HG03066 (cell line): ENCODE measurements at regions not wholly inside any gene's neighbourhood (a gene's known extent, or its start where the extent isn't known, plus 50 kb on each side); places are given as distances from the start of the nearest gene placed in this dataset.
A peak's percentile ranks its signal among the peaks of the same experiment; 100 is the strongest.

Source experiments
- ATAC-seq: cut with Tn5 transposase; IDR thresholded peaks from one replicate; pipeline ENCODE4 v1.9.1; 2021; ENCODE audit warnings: low read depth; ENCODE audit not compliant: unreplicated experiment

DNA sequence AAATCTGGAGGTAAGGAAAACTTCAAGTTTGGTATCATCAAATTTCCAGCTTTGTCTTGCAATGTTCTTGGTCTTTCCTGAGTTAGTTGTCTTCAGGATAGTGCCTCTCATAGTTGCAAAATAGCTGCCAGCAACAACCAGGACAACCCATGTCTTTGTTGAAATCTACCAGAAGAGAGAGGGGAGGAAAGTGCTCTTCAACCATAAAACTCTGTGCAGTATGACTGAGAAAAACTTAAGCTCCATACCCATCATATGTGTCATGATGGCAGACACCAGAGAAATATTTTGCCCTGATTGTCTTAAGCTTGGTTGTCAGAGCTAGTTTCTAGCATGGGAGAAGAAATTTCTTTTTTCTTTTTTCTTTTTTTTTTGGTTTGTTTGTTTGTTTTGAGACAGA is 103.3 kb downstream of the SPRY2 start:
- ATAC-seq, result no peak

DNA sequence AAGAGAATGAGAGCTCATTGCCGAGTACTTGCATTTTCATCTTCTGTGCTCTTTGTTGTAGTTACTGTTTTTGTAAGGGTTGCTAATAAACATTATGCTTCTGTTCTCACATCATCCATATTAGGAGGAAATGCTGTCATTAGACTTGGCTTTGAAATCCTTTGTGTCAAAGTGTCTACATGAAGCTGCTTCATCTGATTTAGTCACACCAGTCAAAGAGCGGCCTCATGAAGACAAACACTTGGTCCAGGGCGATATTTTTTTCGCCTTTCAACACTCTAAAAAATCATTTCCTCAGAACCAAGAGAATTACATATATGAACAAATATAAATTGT is 105.0 kb downstream of the SPRY2 start:
- no peak for ATAC-seq

DNA sequence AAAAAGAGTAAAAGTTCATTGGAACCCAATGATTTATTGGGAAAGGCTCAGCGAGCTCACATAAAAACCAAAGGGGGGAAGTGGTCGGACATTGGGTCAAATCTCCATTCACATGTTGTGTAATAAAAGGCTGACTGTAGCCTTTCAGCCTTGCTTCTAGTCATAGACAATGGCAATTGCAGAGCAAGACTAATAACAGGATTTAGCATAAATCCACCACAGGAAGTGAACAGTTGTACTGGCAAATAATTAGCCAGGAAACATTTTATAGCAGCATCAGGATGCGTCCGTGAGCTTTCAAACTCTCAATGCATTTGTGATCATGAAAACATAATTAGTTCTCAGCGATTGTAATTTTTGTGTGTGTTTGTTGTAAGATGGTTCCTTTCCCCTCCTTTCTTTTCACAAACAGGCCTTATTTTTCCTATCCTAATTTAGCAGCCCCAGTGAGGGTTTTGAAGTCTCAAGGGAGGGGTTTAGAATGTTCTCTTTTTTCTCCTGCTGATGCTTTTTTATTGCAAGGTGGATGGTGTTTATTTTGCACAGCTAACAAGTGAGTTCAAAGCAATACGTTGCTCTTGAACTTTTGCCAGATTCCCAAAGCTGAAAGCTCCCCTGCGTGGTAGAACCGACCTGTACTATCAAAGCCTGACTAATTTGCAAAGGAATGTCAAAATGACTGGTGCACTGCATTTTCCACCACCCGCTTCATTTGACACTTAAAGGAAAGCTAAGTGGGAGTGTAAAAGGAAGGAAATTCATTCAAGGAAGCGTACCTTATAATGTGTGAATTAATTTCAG is 105.6 kb downstream of the SPRY2 start:
- ATAC-seq, result peak; percentile 85

- ATAC-seq, result no peak
Measured at GRCh38 chr13:80227645-80228044, 113.3 kb downstream of the SPRY2 start.

DNA sequence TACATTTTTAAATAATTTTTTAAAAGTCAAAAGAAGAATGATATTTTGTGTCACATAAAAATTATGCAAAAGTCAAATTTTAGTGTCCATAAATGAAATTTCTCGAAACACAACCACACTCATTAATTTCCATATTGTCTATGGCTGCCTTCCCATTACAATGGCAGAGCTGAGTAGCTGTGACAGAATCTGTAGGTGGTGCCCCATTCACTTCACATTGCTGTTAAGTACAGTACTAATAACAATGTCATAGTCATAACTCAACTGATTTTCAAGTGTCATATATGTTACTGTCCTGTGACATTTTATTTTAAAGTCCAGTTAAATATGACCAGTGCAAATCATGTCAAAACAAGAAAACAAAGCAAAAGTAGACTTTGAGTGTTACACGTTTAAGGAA is 114.3 kb downstream of the SPRY2 start:
- no peak for ATAC-seq

DNA sequence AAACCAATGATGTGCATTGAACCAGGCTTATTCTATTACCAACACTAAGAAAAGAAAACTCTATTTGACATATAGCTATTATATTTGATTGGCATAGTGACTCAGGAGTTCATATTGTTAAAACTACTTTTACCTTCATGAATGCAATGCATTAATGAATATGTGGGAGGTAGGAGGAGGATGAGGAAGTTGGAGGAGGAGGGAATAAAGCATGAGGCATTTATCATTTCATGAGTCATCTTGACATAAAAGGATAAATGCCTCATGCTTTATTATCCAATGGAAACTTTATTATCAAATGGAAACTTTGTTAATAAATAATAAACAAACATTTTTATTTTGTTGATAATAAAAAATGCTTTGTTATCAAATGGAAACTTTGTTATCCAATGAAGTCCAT is 116.5 kb downstream of the SPRY2 start:
- ATAC-seq, result no peak

- ATAC-seq, result no peak
Measured at GRCh38 chr13:80217614-80218456, 123.1 kb downstream of the SPRY2 start.

DNA sequence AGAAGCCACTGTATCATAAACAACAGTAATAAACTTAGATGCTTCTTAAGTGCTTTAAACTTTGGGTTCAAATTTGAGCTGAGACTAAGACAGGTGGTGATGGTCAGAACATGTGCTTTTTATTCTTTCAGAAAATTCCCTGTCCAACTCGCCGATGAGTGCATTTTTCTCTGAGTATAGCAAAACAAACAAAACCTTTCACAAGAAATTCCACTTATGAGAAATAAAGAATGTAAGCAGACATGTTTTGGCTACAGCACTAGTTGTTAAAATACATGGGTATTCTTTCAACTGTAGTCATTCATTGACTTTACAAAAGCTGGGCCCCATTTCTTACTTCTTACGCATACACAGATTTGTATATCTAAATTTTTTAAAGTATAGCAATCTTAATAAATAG is 125.6 kb downstream of the SPRY2 start:
- no peak for ATAC-seq

- ATAC-seq, result no peak
Measured at GRCh38 chr13:80214521-80214991, 126.4 kb downstream of the SPRY2 start.

DNA sequence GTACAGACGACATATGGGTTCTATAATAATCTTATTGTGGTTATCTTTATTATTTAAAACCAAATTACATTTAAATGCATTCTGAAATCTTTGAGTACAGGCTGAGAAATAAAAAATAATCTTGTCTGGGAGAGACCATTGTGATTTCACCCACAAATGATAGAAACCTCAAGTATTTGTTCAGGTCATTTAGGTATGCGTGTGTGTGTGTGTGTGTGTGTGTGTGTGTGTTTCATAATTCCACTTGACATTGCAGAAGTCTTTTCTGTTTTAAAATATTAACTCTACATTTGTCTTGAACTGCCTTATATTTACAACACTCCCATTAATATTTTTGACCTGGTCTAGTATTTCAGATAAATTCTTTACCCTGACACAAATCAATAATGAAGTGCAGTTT is 126.9 kb downstream of the SPRY2 start:
- no peak for ATAC-seq

DNA sequence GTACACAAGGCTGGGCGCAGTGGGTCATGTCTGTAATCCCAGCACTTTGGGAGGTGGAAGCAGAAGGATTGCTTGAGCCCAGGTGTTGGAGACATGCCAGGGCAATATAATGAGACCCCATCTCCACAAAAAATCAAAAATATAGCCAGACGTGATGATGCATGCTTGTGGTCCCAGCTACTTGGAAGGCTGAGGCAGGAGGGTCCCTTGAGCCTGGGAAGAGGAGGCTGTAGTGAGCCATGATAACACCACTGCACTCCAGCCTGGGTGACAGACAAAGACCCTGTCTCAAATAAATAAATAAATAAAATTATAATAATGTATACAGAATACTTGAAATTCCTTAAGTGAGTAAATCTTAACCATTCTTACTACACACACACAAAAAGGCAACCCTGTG is 127.7 kb downstream of the SPRY2 start:
- ATAC-seq, result no peak

GRCh38 chr13:80211566-80211965 is 129.4 kb downstream of the SPRY2 start:
- ATAC-seq, result no peak

- no peak for ATAC-seq
Measured at GRCh38 chr13:80204642-80205041, 136.3 kb downstream of the SPRY2 start.

GRCh38 chr13:80203496-80203895 is 137.4 kb downstream of the SPRY2 start:
- no peak for ATAC-seq

- ATAC-seq, result no peak
Measured at GRCh38 chr13:80201694-80202468, 139.0 kb downstream of the SPRY2 start.

GRCh38 chr13:80199585-80200292 is 141.2 kb downstream of the SPRY2 start:
- ATAC-seq, result no peak

DNA sequence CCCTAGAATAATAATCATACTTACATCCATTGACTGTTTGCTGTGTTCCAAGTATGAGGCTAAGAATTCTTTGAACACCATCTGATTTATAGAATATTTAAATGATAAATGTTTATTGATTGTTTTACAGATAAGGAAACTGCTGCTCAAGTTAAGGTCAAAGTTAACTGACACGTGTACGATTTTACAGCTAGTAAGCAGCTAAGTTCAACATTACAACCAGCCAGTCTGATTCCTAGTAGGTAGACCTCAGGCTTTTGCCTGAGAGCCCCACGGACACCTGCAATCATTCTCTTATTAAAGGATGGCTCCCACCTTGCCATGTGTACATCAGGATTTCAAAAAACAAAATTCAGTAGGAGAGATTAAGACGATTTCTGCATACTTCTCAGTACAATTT is 141.9 kb downstream of the SPRY2 start:
- ATAC-seq, result no peak

- no peak for ATAC-seq
Measured at GRCh38 chr13:80196756-80197155, 144.2 kb downstream of the SPRY2 start.

DNA sequence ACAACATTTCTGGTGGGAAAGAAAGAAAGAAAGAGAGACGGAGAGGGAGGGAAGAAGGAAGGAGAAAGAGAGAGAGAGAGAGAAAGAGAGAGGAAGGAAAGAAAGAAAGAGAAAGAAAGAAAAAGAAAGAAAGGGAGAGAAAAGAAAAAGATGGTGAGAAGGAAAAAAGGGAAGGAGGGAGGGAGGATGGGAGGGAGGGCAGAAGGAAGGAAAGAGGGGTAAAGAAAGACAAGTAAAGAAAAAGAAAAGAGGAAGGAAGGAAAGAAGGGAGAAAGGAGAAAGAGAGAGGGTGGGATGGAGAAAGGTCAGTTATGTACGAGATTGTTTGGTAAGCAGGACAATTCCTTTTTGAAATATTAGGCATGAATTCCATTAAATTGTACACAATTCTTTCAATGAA is 145.3 kb downstream of the SPRY2 start:
- no peak for ATAC-seq

DNA sequence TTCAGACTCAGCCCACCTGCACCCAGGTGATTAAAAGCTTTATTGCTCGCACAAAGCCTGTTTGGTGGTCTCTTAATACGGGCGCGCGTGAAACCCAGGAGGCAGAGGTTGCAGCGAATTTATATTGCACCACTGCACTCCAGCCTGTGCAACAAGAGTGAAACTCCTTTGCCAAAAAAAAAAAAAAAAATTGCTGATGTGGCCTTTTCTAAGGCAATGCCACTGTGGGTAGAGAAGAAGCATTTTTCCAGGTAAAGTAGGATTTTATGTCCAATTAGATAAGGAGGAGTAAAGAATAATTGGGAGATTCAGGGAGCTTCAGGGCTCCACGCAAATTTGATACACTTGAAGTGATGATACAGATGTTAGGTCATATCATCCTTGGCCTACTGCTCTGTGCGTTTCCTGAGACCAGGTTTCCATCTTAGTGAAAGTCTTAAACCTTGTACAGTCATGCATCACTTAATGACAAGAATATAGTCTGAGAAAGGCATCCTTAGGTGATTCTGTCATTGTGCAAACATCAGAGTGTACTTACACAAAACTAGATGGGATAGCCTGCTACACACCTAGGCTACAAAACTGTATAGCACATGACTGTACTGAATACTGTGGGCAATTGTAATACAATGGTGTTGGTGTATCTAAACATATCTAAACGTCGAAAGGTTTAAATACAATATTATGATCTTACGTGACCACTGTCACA is 150.9 kb downstream of the SPRY2 start:
- no peak for ATAC-seq
